Liver (tissue), 3 donors: ENCODE measurements at regions not wholly inside any gene's neighbourhood (a gene's known extent, or its start where the extent isn't known, plus 50 kb on each side); places are given as distances from the start of the nearest gene placed in this dataset.

ENCODE experiments used
- ATF3 ChIP-seq: IDR thresholded peaks from 2 replicates; pipeline ENCODE4 v1.6.1; 2016; ENCODE audit warnings: antibody characterized with exemption
- CTCF ChIP-seq: fragments of 150-350 bp; IDR thresholded peaks from 2 replicates; pipeline ENCODE4 v1.5.1; 2017; ENCODE audit warnings: improper control_type of control experiment, low read depth, low read length; ENCODE audit not compliant: missing input control
- GABPA ChIP-seq, 2 donors: IDR thresholded peaks in 1 of 2; conservative IDR thresholded peaks in 1 of 2; 2 replicates each; pipeline ENCODE4 v1.6.1; 2016; ENCODE audit warnings: antibody characterized with exemption in 2 of 2, mild to moderate bottlenecking in 1 of 2, moderate library complexity in 1 of 2
- MAX ChIP-seq: IDR thresholded peaks from 2 replicates; pipeline ENCODE4 v1.6.1; 2016; ENCODE audit warnings: antibody characterized with exemption
- TAF1 ChIP-seq: conservative IDR thresholded peaks from 2 replicates; pipeline ENCODE4 v1.6.1; 2016; ENCODE audit warnings: antibody characterized with exemption, mild to moderate bottlenecking
- donor health status: healthy.
- donor health status: healthy.

- no peak for TF ChIP-seq TAF1
- TF ChIP-seq CTCF: no peak
- TF ChIP-seq MAX: no peak
- no peak for TF ChIP-seq ATF3
- TF ChIP-seq GABPA (IDR thresholded peaks at IDR 0.05 in 1 of 2, conservative IDR thresholded peaks at IDR 0.05 in 1 of 2): no peak
These were observed 50.2 kb upstream of the SEMA4D start for GRCh38 chr9:89548071-89548638.
